ENCODE measurements at regions not wholly inside any gene's neighbourhood (a gene's known extent, or its start where the extent isn't known, plus 50 kb on each side); places are given as distances from the start of the nearest gene placed in this dataset.
"Not testable (repeated sequence)": the region's sequence is repeated elsewhere in the genome, so short reads cannot be mapped to it uniquely, and the experiment has no call there.

DNA sequence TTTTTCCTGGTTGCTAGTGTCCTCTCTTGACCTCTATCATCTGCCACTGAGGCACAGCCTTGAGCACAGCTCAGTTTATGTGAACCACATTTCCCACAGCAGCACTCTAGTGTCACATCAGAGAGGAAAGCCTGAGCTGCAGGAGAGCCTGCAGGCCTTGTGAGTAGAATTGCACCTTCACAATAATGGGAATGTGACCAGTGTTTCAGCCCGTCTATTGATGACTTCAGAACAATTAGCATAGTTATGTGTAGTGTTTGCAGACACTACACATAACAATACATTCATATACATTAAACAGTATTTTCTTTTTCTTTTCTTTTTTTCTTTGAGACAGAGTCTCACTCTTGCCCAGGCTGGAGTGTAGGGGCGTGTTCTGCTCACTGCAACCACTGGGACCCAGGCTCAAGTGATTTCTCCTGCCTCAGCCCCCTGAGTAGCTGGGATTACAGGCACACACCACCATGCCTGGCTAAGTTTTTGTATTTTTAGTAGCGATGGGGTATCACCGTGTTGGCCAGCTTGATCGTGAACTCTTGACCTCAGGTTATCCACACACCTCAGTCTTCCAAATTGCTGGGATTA lies 108.0 kb upstream of the LRRC3B start:
- not testable (repeated sequence) for DNase-seq (ENCODE audit: low read depth in 2 of 2)

DNA sequence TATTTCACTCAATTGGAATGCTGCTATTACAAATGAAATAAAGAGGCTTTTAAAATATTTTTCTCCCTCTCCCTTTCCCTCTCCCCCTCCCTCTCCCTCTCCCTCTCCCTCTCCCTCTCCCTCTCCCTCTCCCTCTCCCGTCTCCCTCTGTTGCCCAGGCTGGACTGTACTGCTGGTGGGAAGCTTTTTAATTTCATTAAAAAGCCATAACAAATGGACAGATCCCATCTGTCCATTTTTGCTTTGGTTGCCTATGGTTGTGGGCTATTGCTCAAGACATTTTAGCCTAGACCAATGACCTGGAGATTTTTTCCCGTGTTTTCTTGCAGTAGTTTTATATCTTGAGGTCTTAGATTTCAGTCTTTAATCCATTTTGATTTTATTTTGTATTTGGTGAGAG lies 107.2 kb upstream of the LRRC3B start:
- no peak for DNase-seq (ENCODE audit: low read depth in 2 of 2)

DNA sequence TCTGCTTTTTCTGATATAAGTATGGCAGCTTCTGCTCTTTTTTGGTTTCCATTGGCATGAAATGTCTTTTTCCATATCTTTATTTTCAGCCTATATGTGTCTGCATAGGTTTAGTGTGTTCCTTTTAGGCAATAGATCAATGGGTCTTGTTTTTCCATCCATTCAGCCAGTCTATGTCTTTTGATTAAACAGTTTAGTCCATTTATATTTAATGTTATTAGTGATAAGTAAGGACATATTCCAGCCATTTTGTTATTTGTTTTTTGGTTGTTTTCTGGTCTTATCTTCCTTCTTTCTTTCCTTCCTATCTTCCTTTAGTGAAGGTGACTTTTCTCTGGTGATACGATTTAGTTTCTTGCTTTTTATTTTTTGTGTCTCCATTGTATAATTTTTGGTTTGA lies 101.3 kb upstream of the LRRC3B start:
- DNase-seq (ENCODE audit: low read depth in 2 of 2): no peak

DNA sequence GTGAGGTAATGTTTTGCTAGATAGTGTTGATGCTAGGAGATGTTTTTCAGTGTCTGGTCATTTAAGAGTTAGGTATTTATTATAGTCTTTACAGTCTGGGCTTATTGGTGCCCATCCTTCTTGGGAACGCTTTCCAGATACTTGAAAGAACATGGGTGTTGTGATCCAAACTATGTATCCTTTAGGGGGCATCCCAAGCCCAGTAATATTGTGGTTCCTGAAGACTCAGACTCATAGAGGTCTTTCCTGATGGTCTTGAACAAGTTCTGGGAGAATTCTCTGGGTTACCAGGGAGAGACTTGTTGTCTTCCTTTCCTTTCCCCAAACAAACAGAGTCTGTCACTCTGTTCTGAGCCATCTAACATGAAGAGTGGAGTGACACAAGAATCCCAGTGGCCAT lies 99.7 kb upstream of the LRRC3B start:
- no peak for DNase-seq (ENCODE audit: low read depth in 2 of 2)

DNA sequence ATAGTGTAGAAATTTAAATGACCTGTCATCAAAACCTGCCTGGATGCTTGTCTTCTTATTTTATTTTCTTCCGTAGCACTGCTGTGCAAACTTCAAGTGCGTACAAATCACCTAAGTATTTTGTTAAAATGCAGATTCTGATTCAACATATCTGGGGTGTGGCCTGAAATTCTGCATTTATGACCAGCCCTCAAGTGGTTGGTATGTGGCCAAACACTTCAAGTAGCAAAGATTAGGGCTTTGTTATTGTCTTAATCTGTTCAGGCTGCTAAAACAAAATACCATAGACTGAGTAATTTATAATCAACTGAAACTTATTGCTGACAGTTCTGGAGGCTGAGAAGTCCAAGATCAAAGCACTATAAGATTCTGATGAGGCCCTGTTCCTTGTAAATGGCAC lies 97.6 kb upstream of the LRRC3B start:
- no peak for DNase-seq (ENCODE audit: low read depth in 2 of 2)

DNA sequence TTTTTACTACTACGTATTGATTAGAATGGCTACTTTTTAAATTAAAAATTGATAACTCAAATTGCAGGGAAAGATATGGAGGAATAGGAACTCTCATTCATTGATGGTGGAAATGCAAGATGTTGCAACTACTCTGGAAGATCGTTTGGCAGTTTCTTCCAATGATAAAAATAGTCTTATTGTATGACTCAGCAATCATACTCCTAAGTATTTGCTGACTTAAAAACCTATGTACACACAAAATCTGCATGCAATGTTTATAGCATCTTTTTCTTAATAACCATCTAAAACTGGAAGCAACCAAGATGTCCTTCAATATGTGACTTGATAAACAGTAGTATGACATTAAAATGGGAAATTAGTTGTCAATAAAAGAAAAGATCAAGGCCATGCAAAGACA lies 87.4 kb upstream of the LRRC3B start:
- no peak for DNase-seq (ENCODE audit: low read depth in 2 of 2)

DNA sequence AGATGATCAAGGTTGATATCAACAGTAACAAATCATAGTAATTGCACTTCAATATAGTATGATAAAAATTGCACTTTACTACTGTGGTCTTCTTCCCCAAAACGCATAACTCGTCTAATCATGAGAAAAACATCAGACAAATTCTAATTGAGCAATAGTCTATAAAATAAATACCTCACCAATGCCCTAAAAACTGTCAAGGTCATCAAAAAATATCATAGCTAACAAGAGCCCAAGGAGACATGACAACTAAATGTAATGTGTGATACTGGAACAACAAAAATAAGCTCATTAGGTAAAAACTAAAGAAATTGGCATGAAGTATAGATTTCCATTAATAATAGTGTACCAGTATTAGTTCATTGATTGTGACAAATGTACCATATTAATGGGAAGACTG lies 85.6 kb upstream of the LRRC3B start:
- no peak for DNase-seq (ENCODE audit: low read depth in 2 of 2)

DNA sequence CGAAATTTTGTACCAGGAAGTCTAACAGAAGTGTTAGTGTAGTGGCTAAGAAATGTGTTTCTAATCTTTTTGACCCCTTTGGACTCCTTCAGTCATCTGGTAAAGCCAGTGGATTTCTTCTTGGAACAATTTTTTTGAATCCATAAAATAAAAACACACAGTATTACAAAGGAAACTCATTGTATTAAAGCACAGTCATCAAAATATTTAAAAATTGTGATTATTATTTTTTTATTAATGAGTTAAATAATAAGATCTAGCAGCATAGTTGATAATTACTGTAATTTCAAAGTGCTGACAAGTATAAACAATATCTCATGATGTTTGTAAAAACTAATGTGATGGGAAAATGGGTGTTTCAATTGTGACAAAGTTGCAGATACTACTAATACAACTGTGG lies 72.2 kb upstream of the LRRC3B start:
- DNase-seq (ENCODE audit: low read depth in 2 of 2): no peak

DNA sequence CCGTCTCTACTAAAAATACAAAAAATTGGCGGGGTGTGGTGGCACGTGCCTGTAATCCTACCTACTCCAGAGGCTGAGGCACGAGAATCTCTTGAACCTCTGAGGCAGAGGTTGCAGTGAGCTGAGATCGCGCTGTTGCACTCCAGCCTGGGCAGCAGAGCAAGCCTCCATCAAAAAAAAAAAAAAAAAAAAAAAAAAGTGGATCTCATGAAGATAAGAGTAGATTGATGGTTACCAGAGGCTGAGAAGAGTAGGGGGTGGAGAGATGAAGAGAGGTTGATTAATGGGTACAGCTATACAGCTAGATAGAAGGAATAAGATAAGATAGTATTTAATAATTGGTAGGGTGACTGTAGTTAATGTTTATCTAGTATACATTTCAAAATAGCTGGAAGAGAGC lies 65.9 kb upstream of the LRRC3B start:
- DNase-seq (ENCODE audit: low read depth in 2 of 2): no peak

DNA sequence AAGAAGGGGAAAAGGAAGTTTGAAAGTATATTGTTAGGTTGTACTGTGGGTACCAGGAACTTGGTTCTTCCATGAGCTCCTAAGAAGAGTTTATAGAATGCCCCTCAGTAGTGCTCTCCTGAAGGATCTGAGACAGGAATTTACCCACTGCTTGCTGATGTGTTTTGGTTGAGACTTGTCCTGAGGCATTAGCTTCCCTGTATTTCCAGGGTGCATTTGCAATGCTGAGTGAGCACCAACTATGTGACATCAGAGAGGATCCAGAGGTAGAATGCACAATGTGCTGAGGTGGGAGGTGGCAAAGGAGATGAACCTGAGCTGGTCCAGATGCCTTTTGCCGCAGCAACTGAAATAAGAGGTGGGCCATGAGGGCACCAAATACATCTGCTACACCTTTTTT lies 64.3 kb upstream of the LRRC3B start:
- no peak for DNase-seq (ENCODE audit: low read depth in 2 of 2)

DNA sequence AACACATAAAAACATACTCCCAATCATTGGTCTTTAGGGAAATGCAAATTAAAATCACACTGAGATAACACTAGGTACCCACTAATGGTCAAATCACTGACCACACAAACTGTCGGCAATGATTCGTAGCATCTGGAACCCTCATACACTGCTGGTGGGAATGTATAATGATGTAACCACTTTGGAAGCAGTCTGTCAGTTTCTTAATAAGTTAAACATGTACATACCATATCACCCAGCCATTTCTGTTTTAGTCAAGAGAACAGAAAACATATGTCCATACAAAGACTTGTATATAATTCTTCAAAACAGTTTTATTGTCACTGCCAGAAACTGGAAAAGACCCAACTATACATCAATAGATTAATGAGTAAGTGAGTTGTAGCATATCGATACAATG lies 63.3 kb upstream of the LRRC3B start:
- no peak for DNase-seq (ENCODE audit: low read depth in 2 of 2)

DNA sequence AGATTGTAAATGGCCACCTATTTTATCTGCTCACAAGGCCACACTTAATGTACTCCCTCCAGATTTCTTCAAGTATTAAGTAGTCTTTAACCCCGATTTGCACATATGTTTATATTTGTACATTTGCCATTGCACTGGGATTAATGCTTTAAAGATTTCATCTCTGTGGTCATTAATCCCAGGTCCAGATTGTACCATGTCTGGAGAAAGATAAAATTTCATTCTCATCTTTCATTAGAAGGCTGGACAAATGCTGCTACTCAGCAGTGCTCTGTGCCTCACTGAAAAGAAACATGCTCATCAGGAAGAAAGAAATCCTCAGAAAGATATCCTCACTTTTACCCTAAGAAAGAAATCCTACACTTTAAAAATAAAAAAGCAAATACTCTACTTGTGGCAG lies 62.5 kb upstream of the LRRC3B start:
- no peak for DNase-seq (ENCODE audit: low read depth in 2 of 2)

DNA sequence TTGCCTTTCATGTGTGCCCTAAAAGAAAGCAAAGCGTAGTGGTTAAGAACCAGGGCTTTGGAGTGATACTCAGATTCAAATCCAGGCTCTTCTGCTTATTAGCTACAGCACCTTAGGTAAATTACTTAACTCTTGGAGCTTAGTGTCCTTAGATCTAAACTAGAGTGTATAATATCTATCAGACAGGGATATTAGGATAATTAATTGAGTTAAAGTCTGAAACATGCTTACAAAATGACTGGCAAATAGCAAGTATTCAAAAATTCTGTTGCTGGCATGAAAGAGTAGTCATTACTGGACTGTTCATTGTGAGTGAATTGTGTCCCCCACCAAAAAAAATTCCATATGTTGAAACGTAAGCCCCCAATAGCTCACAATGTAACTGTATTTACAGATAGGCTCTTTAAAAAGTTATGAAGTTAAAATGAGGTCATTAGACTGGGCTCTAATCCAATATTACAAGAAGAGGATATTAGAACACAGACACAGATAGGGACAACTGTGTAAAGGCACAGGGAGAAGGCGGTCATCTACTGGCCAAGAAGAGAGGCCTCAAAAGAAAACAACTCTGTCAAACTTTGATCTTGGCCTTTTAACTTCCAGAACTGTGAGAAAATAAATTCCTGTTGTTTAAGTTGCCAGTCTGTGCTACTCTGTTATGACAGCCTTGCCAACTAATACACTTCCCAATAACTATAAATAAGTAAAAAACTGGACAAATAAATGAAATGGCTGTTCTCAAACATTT lies 60.4 kb upstream of the LRRC3B start:
- DNase-seq (ENCODE audit: low read depth in 2 of 2): no peak

Measured in stimulated activated CD4-positive, alpha-beta T cell treated with anti-CD3 and anti-CD28 coated beads, Interleukin-12 subunit alpha, Interleukin-12 subunit beta, amount 100 ng/mL, for 24 hours (primary cell).